Superior temporal gyrus (tissue), 1 donor: ENCODE measurements at regions not wholly inside any gene's neighbourhood (a gene's known extent, or its start where the extent isn't known, plus 50 kb on each side); places are given as distances from the start of the nearest gene placed in this dataset.
"Not testable (repeated sequence)": the region's sequence is repeated elsewhere in the genome, so short reads cannot be mapped to it uniquely, and the experiment has no call there.

Experiments used
- DNase-seq: peaks from one replicate; pipeline ENCODE4 v3.0.0-alpha.2; 2016; ENCODE audit errors: extremely low spot score

GRCh38 chrY:18599606-18600005, 53.1 kb downstream of the HSFY1 start:
- DNase-seq = not testable (repeated sequence)

GRCh38 chrY:18601287-18601686, 54.8 kb downstream of the HSFY1 start:
- not testable (repeated sequence) for DNase-seq

- not testable (repeated sequence) for DNase-seq
These were observed 59.7 kb downstream of the HSFY1 start for GRCh38 chrY:18606251-18606650.

GRCh38 chrY:18608205-18608604, 61.7 kb downstream of the HSFY1 start:
- not testable (repeated sequence) for DNase-seq

- DNase-seq = not testable (repeated sequence)
These were observed 69.3 kb downstream of the HSFY1 start for GRCh38 chrY:18615809-18616208.

GRCh38 chrY:18629805-18630516, 83.4 kb downstream of the HSFY1 start:
- not testable (repeated sequence) for DNase-seq

- DNase-seq = not testable (repeated sequence)
These were observed 84.1 kb downstream of the HSFY1 start for GRCh38 chrY:18630571-18630970.

GRCh38 chrY:18631610-18632009, 85.1 kb downstream of the HSFY1 start:
- not testable (repeated sequence) for DNase-seq

GRCh38 chrY:18650746-18651145, 104.2 kb downstream of the HSFY1 start:
- DNase-seq = no peak

GRCh38 chrY:18664559-18664958, 109.0 kb downstream of the HSFY2 start:
- DNase-seq = no peak

- DNase-seq = peak; percentile 43
These were observed 103.7 kb downstream of the HSFY2 start for GRCh38 chrY:18669790-18670189.

- no peak for DNase-seq
These were observed 101.6 kb downstream of the HSFY2 start for GRCh38 chrY:18671970-18672369.

- not testable (repeated sequence) for DNase-seq
These were observed 87.5 kb downstream of the HSFY2 start for GRCh38 chrY:18686027-18686426.

- not testable (repeated sequence) for DNase-seq
These were observed 85.2 kb downstream of the HSFY2 start for GRCh38 chrY:18688362-18688761.

GRCh38 chrY:18689420-18689819, 84.1 kb downstream of the HSFY2 start:
- not testable (repeated sequence) for DNase-seq

GRCh38 chrY:18689890-18690593, 83.5 kb downstream of the HSFY2 start:
- DNase-seq = not testable (repeated sequence)

GRCh38 chrY:18696788-18697187, 76.7 kb downstream of the HSFY2 start:
- DNase-seq = not testable (repeated sequence)

GRCh38 chrY:18704198-18704597, 69.3 kb downstream of the HSFY2 start:
- DNase-seq = not testable (repeated sequence)

- DNase-seq = not testable (repeated sequence)
These were observed 61.8 kb downstream of the HSFY2 start for GRCh38 chrY:18711785-18712184.

- DNase-seq = not testable (repeated sequence)
These were observed 59.8 kb downstream of the HSFY2 start for GRCh38 chrY:18713760-18714159.

GRCh38 chrY:18718714-18719113, 54.8 kb downstream of the HSFY2 start:
- not testable (repeated sequence) for DNase-seq

GRCh38 chrY:18720395-18720794, 53.1 kb downstream of the HSFY2 start:
- DNase-seq = not testable (repeated sequence)
